Lower lobe of right lung (tissue), 2 donors: ENCODE measurements at regions not wholly inside any gene's neighbourhood (a gene's known extent, or its start where the extent isn't known, plus 50 kb on each side); places are given as distances from the start of the nearest gene placed in this dataset.

ENCODE experiments used
- ATAC-seq, 2 donors: fragments of 200-7000 bp; cut with Tn5 transposase; one replicate each; pipeline ENCODE4 v1.9.1; 2020 to 2022; ENCODE audit warnings: mild to moderate bottlenecking in 2 of 2, moderate library complexity in 2 of 2
- DNase-seq: peaks from one replicate; pipeline ENCODE4 v3.0.0-alpha.2; 2020
- H3K27ac ChIP-seq: fragments of 200-600 bp; one replicate; pipeline ENCODE4 v1.8.0; 2022
- H3K27me3 ChIP-seq: fragments of 200-600 bp; one replicate; pipeline ENCODE4 v1.8.0; 2022; ENCODE audit warnings: low read depth
- H3K36me3 ChIP-seq: fragments of 200-600 bp; one replicate; pipeline ENCODE4 v1.8.0; 2022; ENCODE audit warnings: mild to moderate bottlenecking
- H3K4me1 ChIP-seq: fragments of 200-600 bp; one replicate; pipeline ENCODE4 v1.8.0; 2022
- H3K4me3 ChIP-seq: fragments of 200-600 bp; one replicate; pipeline ENCODE4 v1.8.0; 2022; ENCODE audit warnings: mild to moderate bottlenecking
- H3K9me3 ChIP-seq: fragments of 200-600 bp; one replicate; pipeline ENCODE4 v1.8.0; 2022
- CTCF ChIP-seq: fragments of 200-600 bp; IDR thresholded peaks from one replicate; pipeline ENCODE4 v1.8.0; 2022; ENCODE audit warnings: antibody characterized with exemption, mild to moderate bottlenecking
- intact Hi-C: fragments of 100-400 bp; cut with DNase I; formaldehyde crosslinking; loops from one replicate; pipeline ENCODE4 v1.11.0; 2022
- donor health status: DM: no; HTN: yes; CAD: no; lungs with severe emphysema.

DNA sequence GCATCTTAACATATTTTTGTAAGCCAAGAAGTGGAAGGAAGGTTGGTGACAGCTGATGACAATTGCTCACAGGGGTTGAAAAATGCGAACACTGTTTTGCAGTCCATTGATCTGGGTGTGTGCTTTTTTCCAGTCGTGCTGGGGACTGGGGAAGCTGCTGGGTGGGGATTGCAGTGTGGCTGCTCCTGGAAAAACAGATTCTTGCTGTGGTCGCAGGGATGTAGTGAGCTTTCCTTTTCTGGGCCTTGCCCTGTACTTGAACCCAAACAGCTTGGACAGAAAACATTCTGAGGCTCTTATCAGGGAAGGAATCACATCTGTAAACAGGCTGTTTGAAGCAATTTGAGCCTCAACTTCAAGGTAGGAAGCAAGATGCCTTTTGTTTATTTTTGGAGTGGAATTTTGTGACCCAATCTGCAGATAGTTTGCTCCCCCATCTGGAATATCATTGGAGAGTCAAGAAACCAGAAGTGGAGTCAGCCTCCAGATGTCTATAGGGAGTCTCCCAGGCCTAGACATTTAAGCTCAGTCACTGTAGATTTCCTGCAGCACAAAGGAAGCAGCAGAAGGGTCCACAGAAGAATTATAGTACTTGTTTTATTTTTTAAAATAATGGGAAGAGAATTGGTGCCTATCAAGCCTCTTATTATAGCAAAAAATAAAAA is 279.2 kb upstream of the FERMT1 start:
- no peak overlapping the region for H3K4me3 ChIP-seq
- ATAC-seq (no peak), DNase-seq (no peak)
- H3K9me3 ChIP-seq = no peaks in the 10 kb centered on the region
- H3K27ac ChIP-seq = no peak overlapping the region
- no peak for TF ChIP-seq CTCF
- H3K27me3 ChIP-seq = no peaks in the 10 kb centered on the region
- H3K4me1 ChIP-seq = no peaks in the 10 kb centered on the region
- intact Hi-C loops = no loop called here
- H3K36me3 ChIP-seq = no peaks in the 10 kb centered on the region

GRCh38 chr20:6397115-6397514 is 274.3 kb upstream of the FERMT1 start:
- no peak for TF ChIP-seq CTCF
- no peak for ATAC-seq

GRCh38 chr20:6395695-6396094 is 272.9 kb upstream of the FERMT1 start:
- ATAC-seq (no peak), DNase-seq (no peak)
- no peak overlapping the region for H3K4me3 ChIP-seq
- no peak for TF ChIP-seq CTCF
- H3K9me3 ChIP-seq = no peaks in the 10 kb centered on the region
- intact Hi-C loops = no loop called here
- H3K4me1 ChIP-seq = no peaks in the 10 kb centered on the region
- no peak overlapping the region for H3K27ac ChIP-seq
- no peaks in the 10 kb centered on the region for H3K27me3 ChIP-seq
- no peaks in the 10 kb centered on the region for H3K36me3 ChIP-seq

More at GRCh38 chr20:6397115-6397514, 274.3 kb upstream of the FERMT1 start:
- intact Hi-C loops = no loop called here
- Histone ChIP-seq H3K27ac (no peak overlapping the region), H3K9me3 (no peaks in the 10 kb centered on the region), H3K27me3 (no peaks in the 10 kb centered on the region), H3K4me1 (no peaks in the 10 kb centered on the region), H3K4me3 (no peak overlapping the region), H3K36me3 (no peaks in the 10 kb centered on the region)
- DNase-seq = no peak

DNA sequence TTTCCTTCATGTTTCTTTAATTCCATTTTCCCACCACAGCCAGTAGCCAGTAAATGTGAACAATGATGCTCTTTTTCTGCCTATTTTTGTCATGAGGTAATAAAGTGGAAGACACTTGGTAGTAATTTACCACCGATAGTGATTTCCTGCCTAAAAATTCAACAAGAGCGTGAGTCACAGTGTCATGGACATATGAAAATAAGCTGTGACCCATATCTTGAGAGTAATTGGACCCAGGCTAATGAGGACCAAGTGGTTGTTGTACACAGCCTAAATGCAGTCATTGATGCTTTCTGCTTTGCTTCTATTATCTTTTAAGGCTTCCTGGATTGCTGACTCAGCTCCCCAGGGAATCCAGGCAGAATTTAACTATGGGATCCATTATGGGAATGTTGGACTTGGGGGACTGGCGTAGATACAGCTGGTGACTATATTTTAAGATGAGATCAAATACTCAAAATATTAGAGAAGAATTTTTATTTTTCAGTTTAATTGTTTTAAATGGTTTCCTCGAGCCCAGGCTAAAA is 265.9 kb upstream of the FERMT1 start:
- Histone ChIP-seq H3K36me3 (no peaks in the 10 kb centered on the region), H3K9me3 (no peaks in the 10 kb centered on the region), H3K4me3 (no peak overlapping the region), H3K27me3 (no peaks in the 10 kb centered on the region), H3K27ac (no peak overlapping the region), H3K4me1 (no peaks in the 10 kb centered on the region)
- TF ChIP-seq CTCF = no peak
- intact Hi-C loops = no loop called here
- DNase-seq (no peak), ATAC-seq (no peak)

- intact Hi-C loops = no loop called here
- no peaks in the 10 kb centered on the region for H3K27me3 ChIP-seq
- H3K27ac ChIP-seq = no peak overlapping the region
- DNase-seq (no peak), ATAC-seq (no peak)
- no peaks in the 10 kb centered on the region for H3K9me3 ChIP-seq
- no peak overlapping the region for H3K4me3 ChIP-seq
- TF ChIP-seq CTCF = no peak
- no peaks in the 10 kb centered on the region for H3K36me3 ChIP-seq
- H3K4me1 ChIP-seq = no peaks in the 10 kb centered on the region
These were observed 262.2 kb upstream of the FERMT1 start for GRCh38 chr20:6384956-6385486.
